IPS-18a (cell line): ENCODE measurements at regions not wholly inside any gene's neighbourhood (a gene's known extent, or its start where the extent isn't known, plus 50 kb on each side); places are given as distances from the start of the nearest gene placed in this dataset.
"Not testable (repeated sequence)": the region's sequence is repeated elsewhere in the genome, so short reads cannot be mapped to it uniquely, and the experiment has no call there.

Experiments
- H3K27ac ChIP-seq: one replicate; pipeline ENCODE4 v1.5.1; 2013; ENCODE audit warnings: low read length
- H3K27me3 ChIP-seq: one replicate; pipeline ENCODE4 v1.6.1; 2013; ENCODE audit warnings: mild to moderate bottlenecking, low read length; ENCODE audit not compliant: control insufficient read depth, insufficient read depth
- H3K36me3 ChIP-seq: one replicate; pipeline ENCODE4 v1.6.1; 2013; ENCODE audit warnings: low read depth, low read length; ENCODE audit not compliant: control insufficient read depth
- H3K4me1 ChIP-seq: one replicate; pipeline ENCODE4 v1.6.1; 2013; ENCODE audit warnings: low read depth, low read length; ENCODE audit not compliant: control insufficient read depth
- H3K4me3 ChIP-seq: one replicate; pipeline ENCODE4 v1.5.1; 2013; ENCODE audit warnings: low read length
- H3K9ac ChIP-seq: one replicate; pipeline ENCODE4 v1.6.1; 2013; ENCODE audit warnings: mild to moderate bottlenecking, low read length, moderate library complexity
- H3K9me3 ChIP-seq: one replicate; pipeline ENCODE4 v1.6.1; 2013; ENCODE audit warnings: low read depth, low read length; ENCODE audit not compliant: control insufficient read depth

DNA sequence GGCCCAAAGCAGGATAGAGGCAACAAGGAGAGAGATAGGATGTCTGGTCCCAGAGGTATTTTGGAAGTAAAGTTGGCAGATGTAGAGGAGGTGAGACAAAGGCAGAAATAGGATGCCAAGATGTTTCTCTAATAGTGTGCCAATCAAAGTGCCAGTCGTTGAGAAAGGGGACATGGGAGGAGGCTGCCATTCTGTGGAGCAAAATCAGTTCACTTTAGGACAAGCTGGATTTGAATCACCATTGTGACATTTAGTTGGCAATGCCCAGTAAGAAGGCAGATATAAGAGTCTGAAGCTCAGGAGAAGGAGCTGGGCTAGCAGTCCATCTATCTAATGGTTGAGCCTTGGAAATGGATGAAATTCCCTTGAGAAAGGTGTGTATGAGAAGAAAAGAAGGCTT is 53.8 kb downstream of the ADRB2 start:
- Histone ChIP-seq H3K36me3 (no peaks in the 10 kb centered on the region), H3K27ac (no peak overlapping the region), H3K4me3 (no peak overlapping the region), H3K9me3 (no peaks in the 10 kb centered on the region), H3K27me3 (no peaks in the 10 kb centered on the region), H3K4me1 (no peaks in the 10 kb centered on the region), H3K9ac (no peak overlapping the region)

DNA sequence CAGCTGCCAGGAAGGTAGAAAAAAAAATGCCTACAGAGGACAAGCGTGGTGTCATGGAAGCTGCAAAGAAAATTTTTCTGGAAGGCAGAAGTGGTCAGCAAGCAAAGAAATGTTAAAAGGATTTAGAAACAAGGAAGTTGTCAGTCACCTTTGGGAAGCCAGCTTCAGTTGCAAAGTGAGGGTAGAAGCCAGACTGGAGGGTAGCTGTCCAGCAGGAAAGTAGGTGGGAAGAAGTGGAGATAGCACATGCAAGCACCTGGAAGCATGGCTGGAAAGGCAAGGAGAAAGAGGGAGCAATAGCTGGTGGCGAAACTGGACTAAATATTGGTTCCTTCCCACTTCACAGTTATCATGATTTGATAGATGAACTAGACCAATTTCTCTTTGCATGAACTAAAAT is 54.3 kb downstream of the ADRB2 start:
- H3K4me3 ChIP-seq, result no peak overlapping the region
- no peaks in the 10 kb centered on the region for H3K27me3 ChIP-seq
- no peaks in the 10 kb centered on the region for H3K36me3 ChIP-seq
- H3K9me3 ChIP-seq, result no peaks in the 10 kb centered on the region
- no peak overlapping the region for H3K9ac ChIP-seq
- H3K27ac ChIP-seq, result no peak overlapping the region
- no peaks in the 10 kb centered on the region for H3K4me1 ChIP-seq

DNA sequence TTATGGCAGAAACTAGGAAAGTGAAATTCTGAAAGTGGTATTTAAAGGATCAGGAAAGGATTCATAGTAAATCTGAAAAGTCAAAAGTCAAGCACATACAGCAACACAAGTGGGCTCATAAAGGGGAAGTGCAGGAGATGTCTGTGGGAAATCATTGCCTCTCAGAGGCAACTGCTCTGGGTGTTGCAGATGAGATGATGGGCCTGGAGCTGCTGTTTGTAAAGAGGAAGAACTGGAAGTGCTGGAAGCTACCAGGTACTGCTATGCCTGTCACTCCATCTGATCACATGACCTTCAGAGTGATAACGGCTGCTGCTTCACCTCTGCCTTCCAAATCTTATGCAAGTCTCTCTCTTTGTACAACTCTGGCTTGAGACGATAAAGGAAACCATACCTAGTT is 55.9 kb downstream of the ADRB2 start:
- Histone ChIP-seq H3K4me1 (no peaks in the 10 kb centered on the region), H3K36me3 (no peaks in the 10 kb centered on the region), H3K27ac (no peak overlapping the region), H3K9me3 (no peaks in the 10 kb centered on the region), H3K27me3 (no peaks in the 10 kb centered on the region), H3K4me3 (no peak overlapping the region), H3K9ac (no peak overlapping the region)

GRCh38 chr5:148884339-148885020 is 58.1 kb downstream of the ADRB2 start:
- Histone ChIP-seq H3K9ac (no peak overlapping the region), H3K9me3 (no peaks in the 10 kb centered on the region), H3K4me1 (no peaks in the 10 kb centered on the region), H3K4me3 (no peak overlapping the region), H3K27ac (no peak overlapping the region), H3K36me3 (no peaks in the 10 kb centered on the region), H3K27me3 (no peaks in the 10 kb centered on the region)

GRCh38 chr5:148887123-148887881 is 60.9 kb downstream of the ADRB2 start:
- no peak overlapping the region for H3K27ac ChIP-seq
- H3K9me3 ChIP-seq, result no peaks in the 10 kb centered on the region
- no peaks in the 10 kb centered on the region for H3K4me1 ChIP-seq
- H3K36me3 ChIP-seq, result no peaks in the 10 kb centered on the region
- H3K9ac ChIP-seq, result no peak overlapping the region
- H3K27me3 ChIP-seq, result no peaks in the 10 kb centered on the region
- H3K4me3 ChIP-seq, result no peak overlapping the region

DNA sequence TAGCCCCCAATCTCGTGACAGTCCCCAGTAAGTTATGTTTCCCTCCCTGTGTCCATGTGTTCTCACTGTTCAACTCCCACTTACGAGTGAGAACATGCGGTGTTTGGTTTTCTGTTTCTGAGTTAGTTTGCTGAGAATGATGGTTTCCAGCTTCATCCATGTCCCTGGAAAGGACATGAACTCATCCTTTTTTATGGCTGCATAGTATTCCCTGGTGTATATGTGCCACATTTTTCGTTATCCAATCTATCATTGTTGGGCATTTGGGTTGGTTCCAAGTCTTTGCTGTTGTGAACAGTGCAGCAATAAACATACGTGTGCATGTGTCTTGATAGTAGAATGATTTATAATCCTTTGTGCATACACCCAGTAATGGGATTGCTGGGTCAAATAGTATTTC is 63.5 kb downstream of the ADRB2 start:
- not testable (repeated sequence) for H3K27ac ChIP-seq, H3K36me3 ChIP-seq, H3K9ac ChIP-seq, H3K27me3 ChIP-seq, H3K4me3 ChIP-seq, H3K4me1 ChIP-seq, H3K9me3 ChIP-seq

DNA sequence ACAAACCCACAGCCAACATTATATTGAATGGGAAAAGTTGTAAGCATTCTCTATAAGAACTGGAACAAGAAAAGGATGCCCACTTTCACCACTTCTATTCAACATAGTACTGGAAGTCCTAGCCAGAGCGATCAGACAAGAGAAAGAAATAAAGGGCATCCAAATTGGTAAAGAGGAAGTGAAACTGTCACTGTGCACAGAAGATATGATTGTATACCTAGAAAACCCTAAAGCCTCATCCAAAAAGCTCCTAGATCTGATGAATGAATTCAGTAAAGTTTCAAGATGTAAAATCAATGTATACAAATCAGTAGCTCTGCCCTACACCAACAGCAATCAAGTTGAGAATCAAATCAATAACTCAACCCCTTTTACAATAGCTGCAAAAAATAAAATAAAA is 69.0 kb downstream of the ADRB2 start:
- H3K9me3 ChIP-seq, H3K36me3 ChIP-seq, H3K4me3 ChIP-seq: not testable (repeated sequence)

GRCh38 chr5:148897842-148898241 is 71.4 kb downstream of the ADRB2 start:
- Histone ChIP-seq H3K9me3 (no peaks in the 10 kb centered on the region), H3K9ac (no peak overlapping the region), H3K27me3 (no peaks in the 10 kb centered on the region), H3K27ac (no peak overlapping the region), H3K36me3 (no peaks in the 10 kb centered on the region), H3K4me1 (no peaks in the 10 kb centered on the region), H3K4me3 (no peak overlapping the region)

More for the DNA sequence above, 69.0 kb downstream of the ADRB2 start:
- H3K27ac ChIP-seq, H3K9ac ChIP-seq, H3K27me3 ChIP-seq, H3K4me1 ChIP-seq: not testable (repeated sequence)

GRCh38 chr5:148898413-148899075 is 72.1 kb downstream of the ADRB2 start:
- Histone ChIP-seq H3K9ac (no peak overlapping the region), H3K4me1 (no peaks in the 10 kb centered on the region), H3K36me3 (no peaks in the 10 kb centered on the region), H3K9me3 (no peaks in the 10 kb centered on the region), H3K4me3 (no peak overlapping the region), H3K27ac (no peak overlapping the region), H3K27me3 (no peaks in the 10 kb centered on the region)

GRCh38 chr5:148899993-148900392 is 73.6 kb downstream of the ADRB2 start:
- Histone ChIP-seq H3K4me3 (no peak overlapping the region), H3K4me1 (no peaks in the 10 kb centered on the region), H3K27me3 (no peaks in the 10 kb centered on the region), H3K9me3 (no peaks in the 10 kb centered on the region), H3K9ac (no peak overlapping the region), H3K36me3 (no peaks in the 10 kb centered on the region), H3K27ac (no peak overlapping the region)

- H3K4me1 ChIP-seq, result no peaks in the 10 kb centered on the region
- H3K9ac ChIP-seq, result no peak overlapping the region
- H3K27ac ChIP-seq, result no peak overlapping the region
- H3K9me3 ChIP-seq, result no peaks in the 10 kb centered on the region
- no peak overlapping the region for H3K4me3 ChIP-seq
- no peaks in the 10 kb centered on the region for H3K36me3 ChIP-seq
- no peaks in the 10 kb centered on the region for H3K27me3 ChIP-seq
Observed at GRCh38 chr5:148902478-148902877, 76.1 kb downstream of the ADRB2 start.
